ENCODE measurements at regions not wholly inside any gene's neighbourhood (a gene's known extent, or its start where the extent isn't known, plus 50 kb on each side); places are given as distances from the start of the nearest gene placed in this dataset.

- TF ChIP-seq, protein P1, sequence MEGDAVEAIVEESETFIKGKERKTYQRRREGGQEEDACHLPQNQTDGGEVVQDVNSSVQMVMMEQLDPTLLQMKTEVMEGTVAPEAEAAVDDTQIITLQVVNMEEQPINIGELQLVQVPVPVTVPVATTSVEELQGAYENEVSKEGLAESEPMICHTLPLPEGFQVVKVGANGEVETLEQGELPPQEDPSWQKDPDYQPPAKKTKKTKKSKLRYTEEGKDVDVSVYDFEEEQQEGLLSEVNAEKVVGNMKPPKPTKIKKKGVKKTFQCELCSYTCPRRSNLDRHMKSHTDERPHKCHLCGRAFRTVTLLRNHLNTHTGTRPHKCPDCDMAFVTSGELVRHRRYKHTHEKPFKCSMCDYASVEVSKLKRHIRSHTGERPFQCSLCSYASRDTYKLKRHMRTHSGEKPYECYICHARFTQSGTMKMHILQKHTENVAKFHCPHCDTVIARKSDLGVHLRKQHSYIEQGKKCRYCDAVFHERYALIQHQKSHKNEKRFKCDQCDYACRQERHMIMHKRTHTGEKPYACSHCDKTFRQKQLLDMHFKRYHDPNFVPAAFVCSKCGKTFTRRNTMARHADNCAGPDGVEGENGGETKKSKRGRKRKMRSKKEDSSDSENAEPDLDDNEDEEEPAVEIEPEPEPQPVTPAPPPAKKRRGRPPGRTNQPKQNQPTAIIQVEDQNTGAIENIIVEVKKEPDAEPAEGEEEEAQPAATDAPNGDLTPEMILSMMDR (IDR thresholded peaks at IDR 0.05), result peak in 1 of 3 donors; percentile 57
- no peak for TF ChIP-seq POLR2A (IDR thresholded peaks at IDR 0.05)
Measured at GRCh38 chr10:27360581-27361172, 120.1 kb upstream of the ACBD5 start.

Measured in lower leg skin (tissue), 3 donors.